Type B pancreatic cell (in vitro differentiated cells): ENCODE measurements at regions not wholly inside any gene's neighbourhood (a gene's known extent, or its start where the extent isn't known, plus 50 kb on each side); places are given as distances from the start of the nearest gene placed in this dataset.

ENCODE experiments used
- DNase-seq: peaks from one replicate; pipeline ENCODE4 v3.0.0; 2021; ENCODE audit warnings: mixed read lengths; ENCODE audit not compliant: unreplicated experiment; ENCODE audit errors: extremely low spot score
- H3K27ac Mint-ChIP-seq: 2 replicates; pipeline ENCODE4 v1.8.0; 2021; ENCODE audit warnings: mild to moderate bottlenecking, mixed read lengths
- H3K27me3 Mint-ChIP-seq: 2 replicates; pipeline ENCODE4 v1.8.0; 2021; ENCODE audit warnings: mixed read lengths
- H3K36me3 Mint-ChIP-seq: 2 replicates; pipeline ENCODE4 v1.8.0; 2021; ENCODE audit warnings: mixed read lengths
- H3K4me1 Mint-ChIP-seq: one replicate; pipeline ENCODE4 v1.8.0; 2021; ENCODE audit warnings: mixed read lengths; ENCODE audit not compliant: unreplicated experiment
- H3K4me3 Mint-ChIP-seq: 2 replicates; pipeline ENCODE4 v1.8.0; 2021; ENCODE audit warnings: mild to moderate bottlenecking, mixed read lengths
- H3K9me3 Mint-ChIP-seq: 2 replicates; pipeline ENCODE4 v1.8.0; 2021; ENCODE audit warnings: mixed read lengths
- TF ChIP-seq, protein P1 (sequence below): fragments of 200-600 bp; sonication (generic); conservative IDR thresholded peaks from 2 replicates; pipeline ENCODE4 v1.5.0; 2021; ENCODE audit warnings: antibody characterized with exemption, mild to moderate bottlenecking

DNA sequence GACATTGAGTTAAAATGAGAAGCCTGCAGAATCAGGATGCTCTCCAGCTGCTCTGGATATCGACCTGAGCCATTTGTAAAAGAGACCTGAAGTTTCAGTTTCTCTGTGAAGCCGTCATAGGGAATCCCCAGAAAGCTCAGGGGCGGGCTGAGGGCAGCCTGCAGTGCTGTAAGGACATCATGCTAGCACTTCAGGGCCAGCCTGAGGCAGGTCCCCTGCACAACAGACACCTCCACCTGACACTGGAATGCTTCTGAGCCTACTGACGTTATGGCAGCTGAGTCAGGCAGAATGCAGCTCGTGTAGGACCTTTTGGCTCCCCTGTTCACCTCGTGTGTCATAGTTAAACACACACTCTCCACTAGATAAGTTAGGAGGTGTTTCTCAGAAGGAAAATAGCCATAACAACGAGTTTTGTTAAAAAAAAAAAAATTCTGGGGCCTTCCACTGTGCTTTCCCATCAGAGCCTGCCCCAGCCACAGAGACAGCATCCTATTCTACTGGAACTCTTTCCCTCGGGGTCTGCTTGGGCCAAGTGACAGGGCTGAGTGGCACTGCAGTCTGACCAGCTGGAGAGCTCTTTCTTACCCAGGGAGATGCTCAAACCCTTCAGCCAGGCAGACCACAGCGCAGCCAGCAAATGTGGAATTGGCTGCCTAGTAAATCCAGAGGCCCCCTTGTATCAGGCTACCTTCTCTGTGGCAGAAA, 354.9 kb downstream of the DIRAS2 start:
- TF ChIP-seq, protein P1, sequence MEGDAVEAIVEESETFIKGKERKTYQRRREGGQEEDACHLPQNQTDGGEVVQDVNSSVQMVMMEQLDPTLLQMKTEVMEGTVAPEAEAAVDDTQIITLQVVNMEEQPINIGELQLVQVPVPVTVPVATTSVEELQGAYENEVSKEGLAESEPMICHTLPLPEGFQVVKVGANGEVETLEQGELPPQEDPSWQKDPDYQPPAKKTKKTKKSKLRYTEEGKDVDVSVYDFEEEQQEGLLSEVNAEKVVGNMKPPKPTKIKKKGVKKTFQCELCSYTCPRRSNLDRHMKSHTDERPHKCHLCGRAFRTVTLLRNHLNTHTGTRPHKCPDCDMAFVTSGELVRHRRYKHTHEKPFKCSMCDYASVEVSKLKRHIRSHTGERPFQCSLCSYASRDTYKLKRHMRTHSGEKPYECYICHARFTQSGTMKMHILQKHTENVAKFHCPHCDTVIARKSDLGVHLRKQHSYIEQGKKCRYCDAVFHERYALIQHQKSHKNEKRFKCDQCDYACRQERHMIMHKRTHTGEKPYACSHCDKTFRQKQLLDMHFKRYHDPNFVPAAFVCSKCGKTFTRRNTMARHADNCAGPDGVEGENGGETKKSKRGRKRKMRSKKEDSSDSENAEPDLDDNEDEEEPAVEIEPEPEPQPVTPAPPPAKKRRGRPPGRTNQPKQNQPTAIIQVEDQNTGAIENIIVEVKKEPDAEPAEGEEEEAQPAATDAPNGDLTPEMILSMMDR = no peak
- Mint-ChIP-seq H3K9me3 (no peaks in the 10 kb centered on the region), H3K36me3 (no peaks in the 10 kb centered on the region), H3K27ac (no peak overlapping the region), H3K4me3 (no peak overlapping the region), H3K27me3 (no peaks in the 10 kb centered on the region), H3K4me1 (no peaks in the 10 kb centered on the region)
- no peak for DNase-seq

GRCh38 chr9:90288275-90288639, 354.4 kb downstream of the DIRAS2 start:
- H3K9me3 Mint-ChIP-seq = no peaks in the 10 kb centered on the region
- TF ChIP-seq, protein P1 = no peak
- H3K27ac Mint-ChIP-seq = no peak overlapping the region

DNA sequence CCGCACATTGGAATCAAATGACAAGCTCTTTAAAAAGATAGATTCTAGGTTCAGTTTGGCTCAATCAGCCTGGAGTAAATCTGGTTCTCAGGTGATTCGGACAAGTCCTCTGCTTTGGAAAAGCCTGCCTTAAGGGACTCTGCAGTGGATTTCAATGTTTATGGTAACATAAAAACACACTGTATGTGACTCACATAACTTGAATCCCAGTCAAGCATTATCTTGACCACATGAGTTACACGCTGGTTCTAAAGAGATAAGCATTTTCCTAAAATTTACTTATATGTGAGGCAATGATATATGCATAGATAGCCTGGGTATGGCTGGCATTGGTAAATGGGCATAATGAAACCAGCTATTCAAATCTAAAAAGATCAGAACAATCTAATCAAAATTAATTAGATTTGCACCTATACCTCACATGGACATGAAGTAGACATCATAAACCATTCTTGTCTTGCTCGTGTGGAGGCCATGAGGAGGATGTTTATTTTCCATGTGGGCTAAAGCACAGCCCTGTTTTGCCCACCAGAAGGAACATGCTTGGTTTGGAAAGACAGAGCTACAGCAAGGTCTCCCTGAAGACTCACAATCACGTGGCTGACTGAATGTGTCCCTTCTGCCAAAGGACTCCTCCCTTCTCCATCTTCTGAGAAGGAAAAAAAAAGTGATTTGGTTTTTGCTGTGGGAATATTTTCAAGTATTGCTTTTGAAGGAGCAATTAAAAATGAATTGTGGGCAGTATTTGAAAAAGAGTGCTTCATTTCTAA, 351.7 kb downstream of the DIRAS2 start:
- H3K9me3 Mint-ChIP-seq = no peaks in the 10 kb centered on the region
- DNase-seq = no peak
- no peaks in the 10 kb centered on the region for H3K27me3 Mint-ChIP-seq
- H3K27ac Mint-ChIP-seq = no peak overlapping the region
- no peak overlapping the region for H3K4me3 Mint-ChIP-seq
- peaks cover under 1% of the 10 kb centered on the region for H3K4me1 Mint-ChIP-seq
- H3K36me3 Mint-ChIP-seq = no peaks in the 10 kb centered on the region
- TF ChIP-seq, protein P1 = no peak

More at GRCh38 chr9:90288275-90288639, 354.4 kb downstream of the DIRAS2 start:
- no peaks in the 10 kb centered on the region for H3K36me3 Mint-ChIP-seq
- H3K27me3 Mint-ChIP-seq = no peaks in the 10 kb centered on the region
- DNase-seq = no peak
- no peaks in the 10 kb centered on the region for H3K4me1 Mint-ChIP-seq
- no peak overlapping the region for H3K4me3 Mint-ChIP-seq

DNA sequence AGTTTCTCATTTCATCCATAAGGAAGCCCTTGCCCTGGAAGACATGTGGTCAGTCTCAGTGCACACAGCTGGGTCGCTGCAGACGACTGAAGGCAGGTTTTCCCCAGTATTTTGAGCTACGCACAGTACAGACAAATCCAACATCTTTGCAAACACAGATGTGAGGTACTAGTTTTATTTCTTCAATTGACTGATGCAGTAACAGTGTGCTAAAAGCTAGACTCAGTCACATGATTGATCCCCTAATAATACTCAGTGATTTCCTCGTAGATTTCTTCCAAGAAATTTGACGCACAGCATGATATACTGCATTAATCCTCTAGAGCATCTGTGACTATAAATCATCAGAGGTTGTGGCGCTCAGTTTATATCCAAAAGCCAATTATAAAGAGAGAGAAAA, 346.1 kb downstream of the DIRAS2 start:
- DNase-seq = no peak
- Mint-ChIP-seq H3K27me3 (no peaks in the 10 kb centered on the region), H3K36me3 (no peaks in the 10 kb centered on the region), H3K4me3 (no peak overlapping the region), H3K4me1 (peaks cover 28% of the 10 kb centered on the region), H3K9me3 (no peaks in the 10 kb centered on the region), H3K27ac (no peak overlapping the region)
- TF ChIP-seq, protein P1 = no peak

DNA sequence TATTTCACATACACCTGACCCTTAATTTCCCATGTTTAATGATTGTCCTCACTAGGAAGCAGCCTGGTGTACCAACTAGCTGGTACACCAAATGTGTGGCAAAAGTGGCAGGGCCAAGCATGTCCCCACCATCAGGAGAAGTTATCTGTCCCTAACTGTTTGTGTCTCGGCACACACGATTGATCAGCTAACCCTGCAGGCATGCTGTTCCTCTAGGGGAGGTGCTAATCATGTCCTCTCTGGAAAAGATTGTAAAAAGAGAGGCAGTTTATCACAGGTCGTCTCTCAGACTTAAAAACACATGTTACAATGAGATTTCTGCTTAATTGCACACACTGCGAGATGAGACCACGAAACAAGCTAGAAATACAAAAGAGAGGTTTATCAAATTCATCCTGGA, 342.7 kb downstream of the DIRAS2 start:
- no peak overlapping the region for H3K27ac Mint-ChIP-seq
- TF ChIP-seq, protein P1 = no peak
- no peak for DNase-seq
- no peaks in the 10 kb centered on the region for H3K27me3 Mint-ChIP-seq
- no peak overlapping the region for H3K4me3 Mint-ChIP-seq
- H3K9me3 Mint-ChIP-seq = no peaks in the 10 kb centered on the region
- H3K4me1 Mint-ChIP-seq = peaks cover 28% of the 10 kb centered on the region
- H3K36me3 Mint-ChIP-seq = no peaks in the 10 kb centered on the region
